HG02759 (cell line): ENCODE measurements at regions not wholly inside any gene's neighbourhood (a gene's known extent, or its start where the extent isn't known, plus 50 kb on each side); places are given as distances from the start of the nearest gene placed in this dataset.
"Not testable (repeated sequence)": the region's sequence is repeated elsewhere in the genome, so short reads cannot be mapped to it uniquely, and the experiment has no call there.

ENCODE experiments used
- ATAC-seq: cut with Tn5 transposase; IDR thresholded peaks from one replicate; pipeline ENCODE4 v1.9.1; 2021; ENCODE audit warnings: mild to moderate bottlenecking, moderate library complexity; ENCODE audit not compliant: unreplicated experiment

DNA sequence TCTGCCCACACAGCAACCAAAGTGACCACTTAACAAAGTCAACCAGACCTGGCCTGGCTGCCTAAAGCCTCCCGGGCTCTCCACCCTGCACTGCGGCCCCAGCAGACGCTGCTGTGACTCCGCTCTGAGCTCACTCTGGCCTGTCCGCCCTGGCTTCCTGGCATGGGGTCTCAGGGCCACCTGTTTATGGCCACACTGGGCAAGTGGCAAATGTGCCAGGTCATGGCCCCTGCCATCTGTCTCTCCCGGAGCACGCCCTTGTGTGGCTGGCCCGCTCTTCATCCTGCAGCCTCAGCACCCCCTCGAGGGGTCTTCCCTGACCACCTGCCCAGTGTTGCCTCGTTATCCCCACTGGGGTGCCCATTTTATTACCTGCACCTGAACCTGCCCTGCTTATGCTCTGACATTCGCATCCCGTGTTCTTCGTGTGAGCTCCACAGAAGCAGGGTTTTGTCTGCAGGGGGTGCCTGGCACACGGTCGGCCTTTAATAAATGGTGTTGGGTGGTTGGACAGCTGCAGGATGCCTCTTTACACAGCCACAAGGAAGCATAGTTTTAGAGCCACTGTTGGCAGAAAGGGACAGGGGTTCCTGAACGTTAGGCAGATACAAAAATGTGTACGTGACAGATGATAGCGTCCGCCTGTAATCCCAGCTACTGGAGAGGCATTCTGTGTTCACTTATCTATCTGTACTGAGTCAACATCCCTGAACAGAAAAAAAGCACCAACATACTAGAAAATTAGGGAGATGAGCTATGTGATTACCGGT is 785.6 kb downstream of the TBC1D22A start:
- no peak for ATAC-seq

DNA sequence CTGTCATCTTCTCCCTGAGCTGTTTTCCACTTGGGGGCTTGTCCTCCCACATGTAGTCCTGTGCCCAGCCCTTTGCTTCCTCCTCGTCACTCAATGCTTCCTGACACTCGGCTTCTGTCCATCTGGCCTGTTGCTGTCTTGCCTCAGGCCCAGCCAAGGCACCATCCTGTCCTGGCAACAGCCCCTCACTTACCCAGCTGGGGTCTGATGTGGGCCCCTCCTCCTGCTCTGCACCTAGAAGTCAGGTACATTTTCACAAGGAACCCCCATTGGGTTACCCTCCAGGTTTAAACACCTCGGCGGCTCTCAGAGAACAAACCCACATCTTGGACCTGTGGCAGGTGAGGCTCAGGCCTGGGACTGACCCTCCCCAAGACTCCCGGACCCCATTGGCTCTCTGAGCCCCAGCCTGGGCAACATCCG is 784.8 kb downstream of the TBC1D22A start:
- no peak for ATAC-seq

- no peak for ATAC-seq
Measured at GRCh38 chr22:47544696-47545095, 782.2 kb downstream of the TBC1D22A start.

- no peak for ATAC-seq
Measured at GRCh38 chr22:47543447-47543846, 781.0 kb downstream of the TBC1D22A start.

DNA sequence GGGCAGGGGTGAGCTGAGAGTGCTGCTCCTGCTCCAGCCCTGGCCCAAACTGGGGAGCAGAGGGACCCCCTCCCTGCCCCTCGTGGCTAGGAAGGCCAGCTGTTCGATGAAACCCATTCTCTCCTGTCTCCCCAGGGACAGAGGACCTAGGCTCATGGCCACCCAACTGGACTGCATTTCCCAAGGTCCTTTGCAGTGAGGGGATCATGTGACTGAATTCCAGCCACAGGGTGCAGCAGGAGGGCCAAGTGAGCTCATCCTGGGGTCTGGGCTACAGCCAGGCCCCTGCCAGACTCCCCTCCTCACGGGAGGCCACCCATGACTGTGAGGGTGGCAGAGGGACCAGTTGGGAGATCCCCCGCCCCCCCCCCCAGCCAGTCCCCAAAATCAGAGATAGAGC is 777.6 kb downstream of the TBC1D22A start:
- no peak for ATAC-seq

DNA sequence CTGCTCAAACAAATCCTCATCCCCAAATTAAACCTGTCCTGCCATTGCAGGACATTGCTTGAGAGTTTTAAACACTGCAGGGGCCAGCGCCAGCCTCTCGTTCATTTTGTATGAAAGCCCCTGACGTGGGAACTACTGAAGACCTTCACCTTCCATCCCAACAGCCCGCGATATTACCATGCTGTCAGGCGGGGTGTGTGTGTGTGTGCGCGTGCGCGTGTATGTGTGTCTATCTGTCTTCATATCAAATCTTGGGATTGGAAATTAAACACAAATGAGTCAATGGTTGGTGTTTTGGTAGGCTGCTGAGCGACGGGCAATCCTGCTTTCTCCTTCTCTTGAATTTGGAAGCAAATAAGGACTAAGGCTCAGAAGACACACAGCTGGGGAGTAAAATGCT is 776.9 kb downstream of the TBC1D22A start:
- ATAC-seq, result no peak

GRCh38 chr22:47535681-47536080 is 773.2 kb downstream of the TBC1D22A start:
- no peak for ATAC-seq

- no peak for ATAC-seq
Measured at GRCh38 chr22:47534804-47535410, 772.5 kb downstream of the TBC1D22A start.

- ATAC-seq, result no peak
Measured at GRCh38 chr22:47533961-47534803, 771.7 kb downstream of the TBC1D22A start.

DNA sequence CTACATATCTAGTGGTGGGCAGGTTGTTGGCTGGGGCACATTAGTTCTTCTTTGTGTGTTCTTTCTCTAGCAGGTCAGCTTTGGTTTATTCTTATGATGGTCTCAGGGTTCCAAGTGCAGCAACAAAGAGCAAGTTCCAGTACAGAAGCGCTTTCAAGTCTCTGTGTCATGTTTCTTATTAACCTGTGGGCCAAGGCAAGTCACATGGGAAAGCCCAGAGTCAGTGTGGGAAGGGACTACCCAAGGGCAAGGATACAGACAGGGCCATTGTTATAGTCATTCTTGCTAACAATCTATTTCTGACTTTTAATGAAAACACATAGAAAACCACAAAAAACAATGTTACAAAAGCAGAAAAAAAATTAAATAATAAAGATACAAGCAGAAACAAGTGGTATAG is 754.6 kb downstream of the TBC1D22A start:
- ATAC-seq, result no peak

DNA sequence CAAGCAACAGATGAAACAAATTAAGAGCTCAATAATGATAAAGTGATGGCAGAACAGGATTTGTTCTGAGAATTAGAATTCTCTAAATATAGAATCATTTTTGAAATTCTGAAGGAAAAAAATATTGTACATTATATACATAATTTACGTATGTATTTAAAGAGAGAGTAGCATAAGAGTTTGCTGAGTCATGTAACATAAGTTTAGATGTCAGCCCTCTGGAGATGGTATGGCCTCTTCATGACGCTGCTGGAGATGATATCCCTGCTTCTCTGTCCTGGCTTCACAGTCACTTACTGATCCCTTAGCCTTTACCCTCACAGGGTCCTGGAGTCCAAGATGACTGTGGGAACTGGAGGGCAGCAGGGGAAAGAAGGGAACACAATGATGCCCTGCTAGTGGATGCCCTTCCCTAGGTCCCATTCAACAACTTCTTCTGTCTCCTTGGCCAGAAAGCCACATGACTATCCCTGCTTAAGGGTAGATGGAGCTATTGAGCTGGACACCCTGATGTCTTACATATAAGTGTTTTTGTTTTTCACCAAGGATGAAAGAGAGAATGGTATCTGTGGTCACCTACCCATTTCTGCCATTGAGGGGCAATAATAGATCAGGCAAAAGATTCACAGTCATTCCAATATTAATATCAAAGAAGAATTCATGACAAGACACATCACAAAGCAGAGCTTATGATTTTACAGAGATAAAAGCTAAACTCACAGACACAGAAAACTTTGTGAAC is 753.1 kb downstream of the TBC1D22A start:
- ATAC-seq, result no peak

GRCh38 chr22:47512617-47513016 is 750.2 kb downstream of the TBC1D22A start:
- ATAC-seq, result no peak

GRCh38 chr22:47504962-47505361 is 742.5 kb downstream of the TBC1D22A start:
- no peak for ATAC-seq

DNA sequence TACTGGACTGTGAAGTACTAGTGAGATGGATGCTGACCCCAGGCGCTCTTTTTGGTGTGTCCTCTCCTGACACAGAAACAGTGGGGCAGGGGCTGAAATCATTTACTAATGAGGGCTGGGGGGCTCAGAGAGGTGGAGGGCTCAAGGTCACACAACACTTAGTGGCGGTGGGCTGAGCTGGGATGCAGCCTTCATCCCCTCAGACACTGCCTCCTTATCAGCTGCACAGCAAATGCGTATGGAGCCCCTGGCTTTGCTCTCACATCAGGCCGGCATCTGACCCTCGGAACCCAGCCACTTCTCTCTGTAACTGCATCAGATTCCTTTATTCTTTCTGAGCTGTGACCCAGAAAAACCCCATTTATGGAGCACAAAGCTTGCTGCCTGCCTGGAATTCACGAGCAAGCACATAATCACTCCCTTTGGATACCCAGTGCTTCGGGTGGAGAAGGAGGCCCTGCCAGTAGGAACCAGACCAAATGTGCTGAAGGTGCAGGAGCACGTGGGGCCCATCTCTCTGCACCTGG is 736.6 kb downstream of the TBC1D22A start:
- ATAC-seq, result no peak

GRCh38 chr22:47497666-47498065 is 735.2 kb downstream of the TBC1D22A start:
- ATAC-seq, result no peak

- no peak for ATAC-seq
Measured at GRCh38 chr22:47495110-47495509, 732.7 kb downstream of the TBC1D22A start.

- not testable (repeated sequence) for ATAC-seq
Measured at GRCh38 chr22:47488131-47488530, 725.7 kb downstream of the TBC1D22A start.

DNA sequence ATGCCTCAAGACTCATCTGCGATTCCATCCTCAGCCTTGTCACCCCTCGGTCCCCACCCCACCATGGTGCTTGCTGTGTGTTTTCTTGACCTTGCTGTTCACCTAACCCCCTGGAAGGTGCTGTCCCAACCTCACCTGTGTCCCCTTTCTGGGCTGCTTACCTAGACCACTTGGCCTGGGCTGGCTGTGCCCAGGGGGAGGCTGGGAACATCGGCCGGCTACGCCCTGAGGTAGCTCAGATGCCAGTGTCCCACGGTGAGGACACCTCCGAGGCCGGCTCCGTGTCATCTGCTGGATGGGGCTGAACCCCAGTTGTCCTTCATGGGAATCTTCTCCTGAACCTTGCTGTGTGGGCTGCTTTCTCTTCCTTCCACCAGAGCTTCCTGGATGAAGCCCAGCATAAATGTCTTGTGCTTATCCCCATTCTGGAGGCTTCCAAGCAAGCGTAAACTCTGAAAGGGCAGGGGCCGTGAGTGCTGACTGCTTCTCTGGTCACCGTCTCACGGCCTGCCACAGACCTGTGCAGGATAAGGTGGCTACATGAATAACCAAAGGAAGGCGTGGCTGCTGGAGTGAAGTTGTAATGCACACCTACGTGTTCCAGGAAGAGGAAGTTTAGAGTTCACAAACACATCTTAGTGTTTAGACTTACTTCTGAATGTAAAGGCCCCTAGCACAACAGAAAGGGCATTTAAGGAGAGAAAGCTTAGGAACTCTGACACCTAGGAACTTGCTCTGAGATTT is 724.3 kb downstream of the TBC1D22A start:
- ATAC-seq, result no peak

DNA sequence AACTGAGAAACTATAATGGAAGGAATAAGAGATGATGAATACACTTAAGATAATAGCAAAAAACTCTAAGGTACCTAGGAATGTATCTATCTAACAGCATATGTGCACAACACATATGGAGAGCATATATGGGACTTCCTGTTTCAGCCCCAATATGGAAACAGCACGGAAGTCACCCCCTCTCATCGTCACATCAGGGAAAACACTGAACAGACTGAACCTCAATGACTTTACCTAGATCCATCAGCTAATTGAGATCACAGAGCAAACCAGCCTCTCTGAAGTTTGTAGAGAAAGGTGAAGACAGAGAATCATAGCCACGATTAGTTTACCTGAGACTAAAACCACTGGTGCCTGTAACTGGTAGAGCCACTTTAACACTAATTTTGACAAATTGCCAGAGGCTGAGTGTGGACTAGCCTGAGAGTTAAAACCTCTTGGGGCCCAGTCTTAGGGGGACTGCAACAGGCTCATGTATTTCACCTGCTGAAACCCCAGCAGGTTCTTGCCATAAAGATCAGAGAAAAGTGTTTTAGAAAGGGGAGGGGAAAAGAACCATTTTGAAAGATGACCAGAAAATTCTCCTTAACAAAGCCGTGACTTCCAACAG is 722.6 kb downstream of the TBC1D22A start:
- ATAC-seq, result no peak

GRCh38 chr22:47476231-47476630 is 713.8 kb downstream of the TBC1D22A start:
- no peak for ATAC-seq
